GM23338 (cell line): ENCODE measurements at regions not wholly inside any gene's neighbourhood (a gene's known extent, or its start where the extent isn't known, plus 50 kb on each side); places are given as distances from the start of the nearest gene placed in this dataset.

Experiments used
- ATAC-seq: fragments of 200-7000 bp; cut with Tn5 transposase; 3 replicates; pipeline ENCODE4 v1.9.1; 2020
- DNase-seq: peaks from one replicate; pipeline ENCODE4 v3.0.0-alpha.2; 2015; ENCODE audit warnings: low spot score
- H2AFZ ChIP-seq: fragments of 200-600 bp; sonication (generic); 2 replicates; pipeline ENCODE4 v1.8.0; 2016; ENCODE audit warnings: antibody characterized with exemption, mild to moderate bottlenecking, moderate library complexity
- H3F3A ChIP-seq: fragments of 200-600 bp; sonication (generic); replicated peaks from 2 replicates; pipeline ENCODE4 v1.8.0; 2017; ENCODE audit warnings: antibody characterized with exemption, mixed run types, low read depth
- H3K27ac ChIP-seq: fragments of 200-600 bp; sonication (generic); 2 replicates; pipeline ENCODE4 v1.6.1; 2016; ENCODE audit warnings: low read depth
- H3K27me3 ChIP-seq: fragments of 200-600 bp; sonication (generic); 2 replicates; pipeline ENCODE4 v1.8.0; 2016; ENCODE audit warnings: mild to moderate bottlenecking, mixed run types, moderate library complexity; ENCODE audit not compliant: insufficient read depth
- H3K36me3 ChIP-seq: fragments of 200-600 bp; sonication (generic); 2 replicates; pipeline ENCODE4 v1.8.0; 2016; ENCODE audit warnings: mild to moderate bottlenecking; ENCODE audit not compliant: insufficient read depth
- H3K4me1 ChIP-seq: fragments of 200-600 bp; sonication (generic); 2 replicates; pipeline ENCODE4 v1.8.0; 2016; ENCODE audit warnings: mild to moderate bottlenecking, moderate library complexity; ENCODE audit not compliant: insufficient read depth
- H3K4me2 ChIP-seq: fragments of 200-600 bp; sonication (generic); 2 replicates; pipeline ENCODE4 v1.7.1; 2017; ENCODE audit warnings: mixed run types
- H3K4me3 ChIP-seq: fragments of 200-600 bp; sonication (generic); 2 replicates; pipeline ENCODE4 v1.6.1; 2016; ENCODE audit warnings: mixed run types
- H3K79me2 ChIP-seq: fragments of 200-600 bp; sonication (generic); replicated peaks from 2 replicates; pipeline ENCODE4 v1.8.0; 2017; ENCODE audit warnings: mild to moderate bottlenecking; ENCODE audit not compliant: insufficient read depth
- H3K9me2 ChIP-seq: fragments of 200-600 bp; sonication (generic); 2 replicates; pipeline ENCODE4 v1.8.0; 2017; ENCODE audit not compliant: insufficient read depth
- H4K20me1 ChIP-seq: fragments of 200-600 bp; sonication (generic); replicated peaks from 2 replicates; pipeline ENCODE4 v1.8.0; 2017; ENCODE audit warnings: mild to moderate bottlenecking; ENCODE audit not compliant: insufficient read depth
- H3K27ac Mint-ChIP-seq: 2 replicates; pipeline ENCODE4 v1.8.0; 2020; ENCODE audit warnings: inconsistent platforms, mild to moderate bottlenecking, moderate library complexity, mixed read lengths
- H3K27me3 Mint-ChIP-seq: 3 replicates; pipeline ENCODE4 v1.8.0; 2022; ENCODE audit warnings: low read depth, mild to moderate bottlenecking, moderate library complexity, mixed read lengths, inconsistent platforms; ENCODE audit not compliant: insufficient read depth, poor library complexity
- H3K36me3 Mint-ChIP-seq: 3 replicates; pipeline ENCODE4 v1.8.0; 2021; ENCODE audit warnings: low read depth, mild to moderate bottlenecking, inconsistent platforms, moderate library complexity, mixed read lengths
- H3K4me1 Mint-ChIP-seq: 3 replicates; pipeline ENCODE4 v1.8.0; 2020; ENCODE audit warnings: mild to moderate bottlenecking, inconsistent platforms, mixed read lengths
- H3K4me3 Mint-ChIP-seq: 3 replicates; pipeline ENCODE4 v1.8.0; 2021; ENCODE audit warnings: moderate library complexity, mild to moderate bottlenecking, inconsistent platforms, mixed read lengths
- H3K9me3 Mint-ChIP-seq: 3 replicates; pipeline ENCODE4 v1.8.0; 2020; ENCODE audit warnings: moderate library complexity, mild to moderate bottlenecking, inconsistent platforms, mixed read lengths
- EZH2phosphoT487 ChIP-seq: fragments of 200-600 bp; sonication (generic); IDR thresholded peaks from one replicate; pipeline ENCODE4 v1.8.1; 2018; ENCODE audit warnings: antibody characterized with exemption; ENCODE audit not compliant: unreplicated experiment
- NANOG ChIP-seq: IDR thresholded peaks from 2 replicates; pipeline ENCODE4 v1.6.1; 2016; ENCODE audit warnings: antibody characterized with exemption, borderline replicate concordance
- POLR2AphosphoS5 ChIP-seq: IDR thresholded peaks from 2 replicates; pipeline ENCODE4 v1.6.1; 2016; ENCODE audit warnings: antibody characterized with exemption, low read depth
- STAT1 ChIP-seq: IDR thresholded peaks from one replicate; pipeline ENCODE4 v1.6.1; 2016; ENCODE audit warnings: antibody characterized with exemption; ENCODE audit not compliant: unreplicated experiment
- ZNF114 ChIP-seq: fragments of 250-450 bp; sonication (Bioruptor Pico); IDR thresholded peaks from 2 replicates; pipeline ENCODE4 v1.5.0; 2020; ENCODE audit warnings: mild to moderate bottlenecking, moderate library complexity
- ZNF331 ChIP-seq: fragments of 250-450 bp; sonication (Bioruptor Pico); IDR thresholded peaks from 2 replicates; pipeline ENCODE4 v1.5.0; 2020; ENCODE audit warnings: low read depth, mild to moderate bottlenecking, moderate library complexity
- TF ChIP-seq, protein P1 (sequence below): IDR thresholded peaks from 2 replicates; pipeline ENCODE4 v1.6.1; 2016; ENCODE audit warnings: antibody characterized with exemption
- TF ChIP-seq, protein P2 (sequence below): fragments of 250-450 bp; sonication (Bioruptor Pico); IDR thresholded peaks from 2 replicates; pipeline ENCODE4 v1.5.0; 2020; ENCODE audit warnings: mild to moderate bottlenecking, moderate library complexity
- TF ChIP-seq, protein P3 (sequence below), 2 experiments: fragments of 200-600 bp in 1 of 2; sonication (generic) in 1 of 2; conservative IDR thresholded peaks; 2 replicates each; pipeline versions ENCODE4 v1.5.1 to v1.6.1; 2016 to 2017; ENCODE audit warnings: antibody characterized with exemption in 2 of 2, low read depth in 2 of 2, mild to moderate bottlenecking in 2 of 2, moderate library complexity in 1 of 2
- TF ChIP-seq, protein P4 (sequence below): IDR thresholded peaks from one replicate; pipeline ENCODE4 v1.6.1; 2018; ENCODE audit warnings: antibody characterized with exemption; ENCODE audit not compliant: unreplicated experiment

DNA sequence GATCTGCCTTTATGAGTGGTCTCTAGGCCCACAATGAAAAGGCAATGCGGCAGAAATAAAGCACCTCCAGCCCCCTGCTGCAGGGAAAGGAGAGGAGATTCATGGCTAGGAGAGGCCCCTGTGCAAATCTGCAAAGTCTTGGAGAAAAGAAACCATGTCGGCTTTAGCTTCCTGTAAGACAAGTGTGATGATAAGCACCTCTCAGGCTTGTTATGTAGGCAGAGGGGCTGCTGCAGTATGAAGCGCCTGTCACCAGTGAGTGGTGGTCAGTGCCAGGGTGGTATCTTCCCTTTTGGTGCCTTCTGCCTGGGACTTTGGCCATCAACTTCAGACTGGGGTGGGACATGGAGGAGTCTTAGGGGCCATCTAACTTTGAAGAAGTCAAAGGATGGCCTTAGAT lies 59.2 kb upstream of the ARHGEF3 start:
- no peak overlapping the region for H3K27ac Mint-ChIP-seq
- H3K4me2 ChIP-seq: no peak overlapping the region
- no peak for TF ChIP-seq STAT1
- TF ChIP-seq, protein P1, sequence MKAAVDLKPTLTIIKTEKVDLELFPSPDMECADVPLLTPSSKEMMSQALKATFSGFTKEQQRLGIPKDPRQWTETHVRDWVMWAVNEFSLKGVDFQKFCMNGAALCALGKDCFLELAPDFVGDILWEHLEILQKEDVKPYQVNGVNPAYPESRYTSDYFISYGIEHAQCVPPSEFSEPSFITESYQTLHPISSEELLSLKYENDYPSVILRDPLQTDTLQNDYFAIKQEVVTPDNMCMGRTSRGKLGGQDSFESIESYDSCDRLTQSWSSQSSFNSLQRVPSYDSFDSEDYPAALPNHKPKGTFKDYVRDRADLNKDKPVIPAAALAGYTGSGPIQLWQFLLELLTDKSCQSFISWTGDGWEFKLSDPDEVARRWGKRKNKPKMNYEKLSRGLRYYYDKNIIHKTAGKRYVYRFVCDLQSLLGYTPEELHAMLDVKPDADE: no peak
- no peak overlapping the region for H2AFZ ChIP-seq
- H3K79me2 ChIP-seq: no peaks in the 10 kb centered on the region
- H3K9me2 ChIP-seq: no peaks in the 10 kb centered on the region
- H3F3A ChIP-seq: no peaks in the 10 kb centered on the region
- no peaks in the 10 kb centered on the region for H3K9me3 Mint-ChIP-seq
- H3K27ac ChIP-seq: no peak overlapping the region
- H3K36me3 Mint-ChIP-seq: no peaks in the 10 kb centered on the region
- peaks cover 10% of the 10 kb centered on the region for H3K4me1 Mint-ChIP-seq
- ATAC-seq (no peak), DNase-seq (no peak)
- no peaks in the 10 kb centered on the region for H3K36me3 ChIP-seq
- no peaks in the 10 kb centered on the region for H3K27me3 ChIP-seq
- H4K20me1 ChIP-seq: no peaks in the 10 kb centered on the region; the same call in 1 of the 2 replicates
- H3K4me3 Mint-ChIP-seq: no peak overlapping the region
- no peaks in the 10 kb centered on the region; the same call in 1 of the 2 replicates for H3K4me1 ChIP-seq
- H3K27me3 Mint-ChIP-seq: peaks cover 2% of the 10 kb centered on the region
- no peak overlapping the region for H3K4me3 ChIP-seq

DNA sequence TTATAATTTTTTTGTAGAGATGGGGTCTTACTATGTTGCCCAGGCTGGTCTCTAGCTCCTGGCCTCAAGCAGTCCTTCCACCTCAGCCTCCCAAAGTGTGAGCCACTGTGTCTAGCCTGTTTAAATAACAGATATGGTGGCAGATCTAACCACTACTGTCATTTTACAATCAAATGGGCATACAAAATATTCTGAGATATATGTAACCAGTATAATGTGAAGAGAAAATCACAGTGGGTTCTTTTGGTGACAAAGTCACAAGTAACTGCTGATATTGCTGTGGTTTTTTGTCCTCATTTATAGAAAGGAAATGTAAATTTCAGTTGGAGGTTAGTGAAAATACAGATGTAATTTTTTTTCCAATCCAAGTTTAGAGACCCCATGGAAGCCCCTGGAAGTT lies 58.6 kb upstream of the ARHGEF3 start:
- Histone ChIP-seq H2AFZ (no peak overlapping the region), H3K9me2 (no peaks in the 10 kb centered on the region), H3K36me3 (no peaks in the 10 kb centered on the region), H3K4me3 (no peak overlapping the region), H3K79me2 (no peaks in the 10 kb centered on the region), H4K20me1 (no peaks in the 10 kb centered on the region; the same call in 1 of the 2 replicates), H3K4me1 (no peaks in the 10 kb centered on the region), H3K27me3 (no peaks in the 10 kb centered on the region), H3K27ac (no peak overlapping the region), H3F3A (no peaks in the 10 kb centered on the region), H3K4me2 (no peak overlapping the region)
- Mint-ChIP-seq H3K4me1 (peaks cover 14% of the 10 kb centered on the region), H3K27me3 (peaks cover 3% of the 10 kb centered on the region), H3K36me3 (no peaks in the 10 kb centered on the region), H3K4me3 (no peak overlapping the region), H3K27ac (no peak overlapping the region), H3K9me3 (no peaks in the 10 kb centered on the region)
- ATAC-seq (no peak), DNase-seq (no peak)
- TF ChIP-seq, protein P2, sequence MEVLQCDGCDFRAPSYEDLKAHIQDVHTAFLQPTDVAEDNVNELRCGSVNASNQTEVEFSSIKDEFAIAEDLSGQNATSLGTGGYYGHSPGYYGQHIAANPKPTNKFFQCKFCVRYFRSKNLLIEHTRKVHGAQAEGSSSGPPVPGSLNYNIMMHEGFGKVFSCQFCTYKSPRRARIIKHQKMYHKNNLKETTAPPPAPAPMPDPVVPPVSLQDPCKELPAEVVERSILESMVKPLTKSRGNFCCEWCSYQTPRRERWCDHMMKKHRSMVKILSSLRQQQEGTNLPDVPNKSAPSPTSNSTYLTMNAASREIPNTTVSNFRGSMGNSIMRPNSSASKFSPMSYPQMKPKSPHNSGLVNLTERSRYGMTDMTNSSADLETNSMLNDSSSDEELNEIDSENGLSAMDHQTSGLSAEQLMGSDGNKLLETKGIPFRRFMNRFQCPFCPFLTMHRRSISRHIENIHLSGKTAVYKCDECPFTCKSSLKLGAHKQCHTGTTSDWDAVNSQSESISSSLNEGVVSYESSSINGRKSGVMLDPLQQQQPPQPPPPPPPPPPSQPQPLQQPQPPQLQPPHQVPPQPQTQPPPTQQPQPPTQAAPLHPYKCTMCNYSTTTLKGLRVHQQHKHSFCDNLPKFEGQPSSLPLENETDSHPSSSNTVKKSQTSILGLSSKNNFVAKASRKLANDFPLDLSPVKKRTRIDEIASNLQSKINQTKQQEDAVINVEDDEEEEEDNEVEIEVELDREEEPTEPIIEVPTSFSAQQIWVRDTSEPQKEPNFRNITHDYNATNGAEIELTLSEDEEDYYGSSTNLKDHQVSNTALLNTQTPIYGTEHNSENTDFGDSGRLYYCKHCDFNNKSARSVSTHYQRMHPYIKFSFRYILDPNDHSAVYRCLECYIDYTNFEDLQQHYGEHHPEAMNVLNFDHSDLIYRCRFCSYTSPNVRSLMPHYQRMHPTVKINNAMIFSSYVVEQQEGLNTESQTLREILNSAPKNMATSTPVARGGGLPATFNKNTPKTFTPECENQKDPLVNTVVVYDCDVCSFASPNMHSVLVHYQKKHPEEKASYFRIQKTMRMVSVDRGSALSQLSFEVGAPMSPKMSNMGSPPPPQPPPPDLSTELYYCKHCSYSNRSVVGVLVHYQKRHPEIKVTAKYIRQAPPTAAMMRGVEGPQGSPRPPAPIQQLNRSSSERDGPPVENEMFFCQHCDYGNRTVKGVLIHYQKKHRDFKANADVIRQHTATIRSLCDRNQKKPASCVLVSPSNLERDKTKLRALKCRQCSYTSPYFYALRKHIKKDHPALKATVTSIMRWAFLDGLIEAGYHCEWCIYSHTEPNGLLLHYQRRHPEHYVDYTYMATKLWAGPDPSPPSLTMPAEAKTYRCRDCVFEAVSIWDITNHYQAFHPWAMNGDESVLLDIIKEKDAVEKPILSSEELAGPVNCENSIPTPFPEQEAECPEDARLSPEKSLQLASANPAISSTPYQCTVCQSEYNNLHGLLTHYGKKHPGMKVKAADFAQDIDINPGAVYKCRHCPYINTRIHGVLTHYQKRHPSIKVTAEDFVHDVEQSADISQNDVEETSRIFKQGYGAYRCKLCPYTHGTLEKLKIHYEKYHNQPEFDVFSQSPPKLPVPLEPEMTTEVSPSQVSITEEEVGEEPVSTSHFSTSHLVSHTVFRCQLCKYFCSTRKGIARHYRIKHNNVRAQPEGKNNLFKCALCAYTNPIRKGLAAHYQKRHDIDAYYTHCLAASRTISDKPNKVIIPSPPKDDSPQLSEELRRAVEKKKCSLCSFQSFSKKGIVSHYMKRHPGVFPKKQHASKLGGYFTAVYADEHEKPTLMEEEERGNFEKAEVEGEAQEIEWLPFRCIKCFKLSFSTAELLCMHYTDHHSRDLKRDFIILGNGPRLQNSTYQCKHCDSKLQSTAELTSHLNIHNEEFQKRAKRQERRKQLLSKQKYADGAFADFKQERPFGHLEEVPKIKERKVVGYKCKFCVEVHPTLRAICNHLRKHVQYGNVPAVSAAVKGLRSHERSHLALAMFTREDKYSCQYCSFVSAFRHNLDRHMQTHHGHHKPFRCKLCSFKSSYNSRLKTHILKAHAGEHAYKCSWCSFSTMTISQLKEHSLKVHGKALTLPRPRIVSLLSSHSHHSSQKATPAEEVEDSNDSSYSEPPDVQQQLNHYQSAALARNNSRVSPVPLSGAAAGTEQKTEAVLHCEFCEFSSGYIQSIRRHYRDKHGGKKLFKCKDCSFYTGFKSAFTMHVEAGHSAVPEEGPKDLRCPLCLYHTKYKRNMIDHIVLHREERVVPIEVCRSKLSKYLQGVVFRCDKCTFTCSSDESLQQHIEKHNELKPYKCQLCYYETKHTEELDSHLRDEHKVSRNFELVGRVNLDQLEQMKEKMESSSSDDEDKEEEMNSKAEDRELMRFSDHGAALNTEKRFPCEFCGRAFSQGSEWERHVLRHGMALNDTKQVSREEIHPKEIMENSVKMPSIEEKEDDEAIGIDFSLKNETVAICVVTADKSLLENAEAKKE (CRISPR knock-in tag): no peak
- TF ChIP-seq POLR2AphosphoS5 (no peak), STAT1 (no peak), EZH2phosphoT487 (no peak), ZNF331 (CRISPR knock-in tag) (no peak), NANOG (no peak), ZNF114 (CRISPR knock-in tag) (no peak)
- TF ChIP-seq, protein P3, sequence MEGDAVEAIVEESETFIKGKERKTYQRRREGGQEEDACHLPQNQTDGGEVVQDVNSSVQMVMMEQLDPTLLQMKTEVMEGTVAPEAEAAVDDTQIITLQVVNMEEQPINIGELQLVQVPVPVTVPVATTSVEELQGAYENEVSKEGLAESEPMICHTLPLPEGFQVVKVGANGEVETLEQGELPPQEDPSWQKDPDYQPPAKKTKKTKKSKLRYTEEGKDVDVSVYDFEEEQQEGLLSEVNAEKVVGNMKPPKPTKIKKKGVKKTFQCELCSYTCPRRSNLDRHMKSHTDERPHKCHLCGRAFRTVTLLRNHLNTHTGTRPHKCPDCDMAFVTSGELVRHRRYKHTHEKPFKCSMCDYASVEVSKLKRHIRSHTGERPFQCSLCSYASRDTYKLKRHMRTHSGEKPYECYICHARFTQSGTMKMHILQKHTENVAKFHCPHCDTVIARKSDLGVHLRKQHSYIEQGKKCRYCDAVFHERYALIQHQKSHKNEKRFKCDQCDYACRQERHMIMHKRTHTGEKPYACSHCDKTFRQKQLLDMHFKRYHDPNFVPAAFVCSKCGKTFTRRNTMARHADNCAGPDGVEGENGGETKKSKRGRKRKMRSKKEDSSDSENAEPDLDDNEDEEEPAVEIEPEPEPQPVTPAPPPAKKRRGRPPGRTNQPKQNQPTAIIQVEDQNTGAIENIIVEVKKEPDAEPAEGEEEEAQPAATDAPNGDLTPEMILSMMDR (conservative IDR thresholded peaks at IDR 0.05; ENCODE audit: low read depth in 2 of 2): no peak
- TF ChIP-seq, protein P4, sequence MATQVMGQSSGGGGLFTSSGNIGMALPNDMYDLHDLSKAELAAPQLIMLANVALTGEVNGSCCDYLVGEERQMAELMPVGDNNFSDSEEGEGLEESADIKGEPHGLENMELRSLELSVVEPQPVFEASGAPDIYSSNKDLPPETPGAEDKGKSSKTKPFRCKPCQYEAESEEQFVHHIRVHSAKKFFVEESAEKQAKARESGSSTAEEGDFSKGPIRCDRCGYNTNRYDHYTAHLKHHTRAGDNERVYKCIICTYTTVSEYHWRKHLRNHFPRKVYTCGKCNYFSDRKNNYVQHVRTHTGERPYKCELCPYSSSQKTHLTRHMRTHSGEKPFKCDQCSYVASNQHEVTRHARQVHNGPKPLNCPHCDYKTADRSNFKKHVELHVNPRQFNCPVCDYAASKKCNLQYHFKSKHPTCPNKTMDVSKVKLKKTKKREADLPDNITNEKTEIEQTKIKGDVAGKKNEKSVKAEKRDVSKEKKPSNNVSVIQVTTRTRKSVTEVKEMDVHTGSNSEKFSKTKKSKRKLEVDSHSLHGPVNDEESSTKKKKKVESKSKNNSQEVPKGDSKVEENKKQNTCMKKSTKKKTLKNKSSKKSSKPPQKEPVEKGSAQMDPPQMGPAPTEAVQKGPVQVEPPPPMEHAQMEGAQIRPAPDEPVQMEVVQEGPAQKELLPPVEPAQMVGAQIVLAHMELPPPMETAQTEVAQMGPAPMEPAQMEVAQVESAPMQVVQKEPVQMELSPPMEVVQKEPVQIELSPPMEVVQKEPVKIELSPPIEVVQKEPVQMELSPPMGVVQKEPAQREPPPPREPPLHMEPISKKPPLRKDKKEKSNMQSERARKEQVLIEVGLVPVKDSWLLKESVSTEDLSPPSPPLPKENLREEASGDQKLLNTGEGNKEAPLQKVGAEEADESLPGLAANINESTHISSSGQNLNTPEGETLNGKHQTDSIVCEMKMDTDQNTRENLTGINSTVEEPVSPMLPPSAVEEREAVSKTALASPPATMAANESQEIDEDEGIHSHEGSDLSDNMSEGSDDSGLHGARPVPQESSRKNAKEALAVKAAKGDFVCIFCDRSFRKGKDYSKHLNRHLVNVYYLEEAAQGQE: no peak
